NB4 (cell line): ENCODE measurements at regions not wholly inside any gene's neighbourhood (a gene's known extent, or its start where the extent isn't known, plus 50 kb on each side); places are given as distances from the start of the nearest gene placed in this dataset.

Experiments used
- DNase-seq: peaks from one replicate; pipeline ENCODE4 v3.0.0; 2010; ENCODE audit warnings: low read depth
- H3K4me3 ChIP-seq: one replicate; pipeline ENCODE4 v1.5.1; 2011; ENCODE audit warnings: mild to moderate bottlenecking, low read depth, low read length, moderate library complexity
- MAX ChIP-seq: IDR thresholded peaks from 2 replicates; pipeline ENCODE4 v1.6.1; 2011; ENCODE audit warnings: low read depth, low read length
- MYC ChIP-seq: IDR thresholded peaks from 2 replicates; pipeline ENCODE4 v1.6.1; 2011; ENCODE audit warnings: low read depth, low read length
- POLR2A ChIP-seq: IDR thresholded peaks from 2 replicates; pipeline ENCODE4 v1.6.1; 2011; ENCODE audit warnings: mild to moderate bottlenecking; ENCODE audit not compliant: insufficient read length; ENCODE audit errors: extremely low read depth
- TF ChIP-seq, protein P1 (sequence below): IDR thresholded peaks from one replicate; pipeline ENCODE4 v1.5.1; 2012; ENCODE audit warnings: low read depth, low read length

DNA sequence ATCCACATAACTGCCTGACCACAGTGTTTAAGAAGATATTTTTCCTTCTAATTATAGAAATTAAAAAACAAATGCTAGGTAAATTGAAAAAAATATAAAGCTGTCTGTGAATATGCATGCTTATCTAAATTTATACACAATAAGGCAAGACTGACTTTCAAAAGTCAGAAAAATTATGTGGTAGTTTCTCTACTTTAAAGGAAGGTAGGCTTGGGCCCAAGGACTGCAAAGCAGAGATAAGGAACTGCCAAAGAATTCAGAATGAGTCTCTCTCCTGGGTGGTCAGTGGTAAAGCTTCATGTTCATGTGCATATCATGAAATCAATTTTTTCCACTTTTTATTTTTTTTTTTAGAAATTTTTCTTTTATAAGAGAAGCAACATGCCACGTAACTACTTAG, 998.6 kb downstream of the REEP3 start:
- no peak for DNase-seq
- TF ChIP-seq MAX, result no peak
- TF ChIP-seq, protein P1, sequence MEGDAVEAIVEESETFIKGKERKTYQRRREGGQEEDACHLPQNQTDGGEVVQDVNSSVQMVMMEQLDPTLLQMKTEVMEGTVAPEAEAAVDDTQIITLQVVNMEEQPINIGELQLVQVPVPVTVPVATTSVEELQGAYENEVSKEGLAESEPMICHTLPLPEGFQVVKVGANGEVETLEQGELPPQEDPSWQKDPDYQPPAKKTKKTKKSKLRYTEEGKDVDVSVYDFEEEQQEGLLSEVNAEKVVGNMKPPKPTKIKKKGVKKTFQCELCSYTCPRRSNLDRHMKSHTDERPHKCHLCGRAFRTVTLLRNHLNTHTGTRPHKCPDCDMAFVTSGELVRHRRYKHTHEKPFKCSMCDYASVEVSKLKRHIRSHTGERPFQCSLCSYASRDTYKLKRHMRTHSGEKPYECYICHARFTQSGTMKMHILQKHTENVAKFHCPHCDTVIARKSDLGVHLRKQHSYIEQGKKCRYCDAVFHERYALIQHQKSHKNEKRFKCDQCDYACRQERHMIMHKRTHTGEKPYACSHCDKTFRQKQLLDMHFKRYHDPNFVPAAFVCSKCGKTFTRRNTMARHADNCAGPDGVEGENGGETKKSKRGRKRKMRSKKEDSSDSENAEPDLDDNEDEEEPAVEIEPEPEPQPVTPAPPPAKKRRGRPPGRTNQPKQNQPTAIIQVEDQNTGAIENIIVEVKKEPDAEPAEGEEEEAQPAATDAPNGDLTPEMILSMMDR, result no peak
- H3K4me3 ChIP-seq, result no peak overlapping the region

DNA sequence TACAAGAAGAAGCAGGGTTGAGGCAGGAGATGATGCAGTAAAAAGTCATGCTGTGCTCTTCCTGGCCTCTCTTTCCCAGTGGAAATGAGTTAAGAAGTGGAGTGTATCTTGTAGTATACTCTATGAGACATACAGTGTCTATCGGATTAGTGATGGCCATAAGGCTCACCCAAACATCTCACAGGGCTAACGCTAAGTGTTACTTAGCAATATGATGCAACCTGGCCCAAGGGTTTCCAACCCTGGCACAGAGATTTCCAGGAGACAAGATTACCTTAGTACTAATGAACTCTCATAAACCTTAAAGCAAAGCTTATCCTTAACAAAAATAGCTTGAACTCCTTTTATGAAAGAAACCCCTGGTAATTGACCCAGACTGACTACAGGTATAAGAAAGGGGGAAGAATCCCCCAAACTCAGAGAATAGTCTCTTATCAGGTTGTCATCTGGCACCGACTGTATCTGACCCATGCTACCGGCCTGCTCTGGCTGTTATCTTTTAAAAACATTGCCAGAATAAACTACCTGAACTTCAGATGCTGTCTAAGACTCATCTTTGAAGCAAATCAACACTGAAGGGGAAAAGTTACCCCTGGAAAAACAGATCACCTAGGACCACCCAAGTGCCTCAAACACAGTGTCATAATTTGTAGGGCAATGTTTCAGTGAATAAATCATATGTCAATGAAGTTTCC, 1002.0 kb downstream of the REEP3 start:
- TF ChIP-seq MYC (no peak), POLR2A (no peak), MAX (no peak)
- TF ChIP-seq, protein P1, result no peak
- DNase-seq, result no peak
- no peak overlapping the region for H3K4me3 ChIP-seq

DNA sequence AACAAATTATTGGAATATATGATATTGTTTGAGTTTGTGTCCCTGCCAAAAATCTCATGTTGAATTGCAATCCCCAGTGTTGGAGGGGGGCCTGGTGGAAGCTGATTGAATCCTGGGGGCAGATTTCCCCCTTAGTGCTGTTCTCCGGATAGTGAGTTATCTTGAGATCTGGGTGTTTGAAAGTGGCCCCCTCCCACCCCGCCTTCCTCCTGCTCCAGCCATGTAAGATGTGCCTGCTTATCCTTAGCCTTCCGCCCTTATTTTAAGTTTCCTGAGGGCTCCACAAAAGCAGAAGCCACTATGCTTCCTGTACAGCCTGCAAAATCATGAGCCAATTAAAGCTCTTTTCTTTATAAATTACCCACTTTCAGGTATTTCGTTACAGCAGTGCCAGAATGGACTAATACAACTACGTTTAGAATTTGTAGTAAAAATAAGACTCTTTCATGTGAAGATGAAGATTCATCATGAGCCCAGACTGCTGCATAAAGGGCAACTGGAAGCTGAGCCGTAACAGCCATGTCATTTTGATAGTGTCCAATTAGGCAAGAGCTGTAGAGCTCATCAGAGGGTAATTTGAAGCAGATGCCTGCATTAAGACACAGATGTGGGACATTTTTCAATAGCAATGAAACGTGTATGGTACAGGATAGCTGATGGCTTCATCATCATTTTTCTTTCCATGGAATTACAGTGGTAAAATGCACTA, 1007.2 kb downstream of the REEP3 start:
- H3K4me3 ChIP-seq, result no peak overlapping the region
- no peak for DNase-seq
- no peak for TF ChIP-seq MYC
- no peak for TF ChIP-seq POLR2A
- no peak for TF ChIP-seq MAX
- TF ChIP-seq, protein P1, result no peak

- DNase-seq, result no peak
- no peak overlapping the region for H3K4me3 ChIP-seq
- no peak for TF ChIP-seq POLR2A
- TF ChIP-seq, protein P1, result no peak
- no peak for TF ChIP-seq MYC
- no peak for TF ChIP-seq MAX
Measured at GRCh38 chr10:64529003-64529350, 1007.8 kb downstream of the REEP3 start.

DNA sequence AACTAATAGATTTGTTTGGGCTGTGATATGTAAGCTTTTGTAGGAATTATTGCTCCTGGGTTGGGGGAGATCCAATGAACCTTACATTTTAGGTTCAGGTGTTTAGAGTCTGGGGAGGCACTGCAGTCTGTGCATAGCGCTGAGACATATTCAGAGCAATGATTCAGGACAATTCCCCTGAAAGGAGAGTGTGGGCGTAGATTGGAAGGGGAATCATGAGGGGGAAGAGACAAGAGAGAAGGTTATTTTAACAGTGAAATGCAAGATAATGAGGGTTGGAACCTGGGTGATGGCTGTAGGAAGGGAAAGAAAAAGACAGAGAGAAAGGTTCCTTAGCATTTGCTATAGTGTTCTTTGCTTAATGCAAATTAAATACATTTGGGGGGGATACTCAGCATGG, 1013.4 kb downstream of the REEP3 start:
- no peak overlapping the region for H3K4me3 ChIP-seq
- TF ChIP-seq MAX (no peak), POLR2A (no peak), MYC (no peak)
- TF ChIP-seq, protein P1, result no peak
- no peak for DNase-seq
